ENCODE measurements at regions not wholly inside any gene's neighbourhood (a gene's known extent, or its start where the extent isn't known, plus 50 kb on each side); places are given as distances from the start of the nearest gene placed in this dataset.
A peak's percentile ranks its signal among the peaks of the same experiment; 100 is the strongest.
"Not testable (repeated sequence)": the region's sequence is repeated elsewhere in the genome, so short reads cannot be mapped to it uniquely, and the experiment has no call there.

- H3K27ac ChIP-seq (ENCODE audit: low read length): no peak overlapping the region
- H3K36me3 ChIP-seq (ENCODE audit: control insufficient read depth, insufficient read depth, low read length): no peaks in the 10 kb centered on the region
- H3K9me3 ChIP-seq (ENCODE audit: control insufficient read depth, insufficient read depth, low read length): no peaks in the 10 kb centered on the region
- peaks cover 2% of the 10 kb centered on the region; the same call in 1 of the 2 replicates for H3K4me1 ChIP-seq (ENCODE audit: control insufficient read depth, insufficient read depth, low read length)
- H3K27me3 ChIP-seq (ENCODE audit: control insufficient read depth, insufficient read depth, low read length): no peaks in the 10 kb centered on the region
- DNase-seq (ENCODE audit: low read depth, low spot score): no peak
- H3K4me3 ChIP-seq (ENCODE audit: low read length): no peak overlapping the region
Observed at GRCh38 chr7:112669306-112669705, 120.9 kb downstream of the TMEM168 start.

DNA sequence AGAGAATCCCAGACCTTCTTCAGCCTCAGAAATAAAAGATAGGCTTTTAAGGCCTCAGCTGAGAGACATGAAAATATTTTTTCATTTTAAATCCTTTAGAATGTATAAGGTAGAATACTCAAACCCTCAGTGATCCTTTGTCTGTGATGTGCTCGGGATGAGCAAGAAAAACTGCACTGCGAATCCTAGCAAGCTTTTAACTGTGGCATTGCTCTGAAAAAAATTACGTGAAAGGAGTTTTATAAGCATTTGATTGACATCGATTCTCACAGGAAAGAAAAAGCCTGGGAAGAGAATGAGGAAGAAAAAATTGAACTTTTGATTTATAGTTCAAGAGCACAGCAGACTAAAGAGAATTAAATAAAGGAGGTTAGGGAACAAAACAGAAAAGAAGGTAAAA lies 120.0 kb downstream of the TMEM168 start:
- no peak overlapping the region for H3K27ac ChIP-seq (ENCODE audit: low read length)
- no CpG with 5 or more reads among the region's 4 CpGs for WGBS (ENCODE audit: insufficient coverage, insufficient read length)
- H3K36me3 ChIP-seq (ENCODE audit: control insufficient read depth, insufficient read depth, low read length): no peaks in the 10 kb centered on the region
- no peak overlapping the region for H3K4me3 ChIP-seq (ENCODE audit: low read length)
- H3K27me3 ChIP-seq (ENCODE audit: control insufficient read depth, insufficient read depth, low read length): no peaks in the 10 kb centered on the region
- DNase-seq (ENCODE audit: low read depth, low spot score): no peak
- peaks cover 2% of the 10 kb centered on the region; the same call in 1 of the 2 replicates for H3K4me1 ChIP-seq (ENCODE audit: control insufficient read depth, insufficient read depth, low read length)
- no peaks in the 10 kb centered on the region for H3K9me3 ChIP-seq (ENCODE audit: control insufficient read depth, insufficient read depth, low read length)

DNA sequence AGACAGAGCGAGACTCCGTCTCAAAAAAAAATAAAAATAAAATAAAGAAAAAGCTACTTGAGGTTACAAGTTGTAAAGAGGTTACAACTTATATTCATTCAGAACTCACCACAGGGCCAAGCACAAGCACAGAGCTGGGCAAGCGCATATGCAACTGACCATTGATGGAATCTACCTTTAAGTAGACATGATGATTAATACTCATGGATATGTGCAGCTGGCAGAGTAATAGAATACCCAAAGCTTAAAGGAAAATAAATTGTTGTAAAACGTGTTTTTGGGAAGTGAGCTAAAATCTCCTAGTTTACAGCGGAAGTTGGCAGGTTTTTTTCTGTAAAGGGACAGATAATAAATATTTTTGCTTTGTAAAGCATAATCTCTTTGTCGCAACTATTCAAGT lies 111.6 kb downstream of the TMEM168 start:
- Histone ChIP-seq H3K4me3 (ENCODE audit: low read length) (no peak overlapping the region), H3K9me3 (ENCODE audit: control insufficient read depth, insufficient read depth, low read length) (no peaks in the 10 kb centered on the region), H3K27ac (ENCODE audit: low read length) (no peak overlapping the region), H3K27me3 (ENCODE audit: control insufficient read depth, insufficient read depth, low read length) (no peaks in the 10 kb centered on the region), H3K4me1 (ENCODE audit: control insufficient read depth, insufficient read depth, low read length) (peaks cover 3% of the 10 kb centered on the region; the same call in 1 of the 2 replicates), H3K36me3 (ENCODE audit: control insufficient read depth, insufficient read depth, low read length) (no peaks in the 10 kb centered on the region)
- WGBS (ENCODE audit: insufficient coverage, insufficient read length): 100% methylated on average over 2 of the region's 6 CpGs
- no peak for DNase-seq (ENCODE audit: low read depth, low spot score)

DNA sequence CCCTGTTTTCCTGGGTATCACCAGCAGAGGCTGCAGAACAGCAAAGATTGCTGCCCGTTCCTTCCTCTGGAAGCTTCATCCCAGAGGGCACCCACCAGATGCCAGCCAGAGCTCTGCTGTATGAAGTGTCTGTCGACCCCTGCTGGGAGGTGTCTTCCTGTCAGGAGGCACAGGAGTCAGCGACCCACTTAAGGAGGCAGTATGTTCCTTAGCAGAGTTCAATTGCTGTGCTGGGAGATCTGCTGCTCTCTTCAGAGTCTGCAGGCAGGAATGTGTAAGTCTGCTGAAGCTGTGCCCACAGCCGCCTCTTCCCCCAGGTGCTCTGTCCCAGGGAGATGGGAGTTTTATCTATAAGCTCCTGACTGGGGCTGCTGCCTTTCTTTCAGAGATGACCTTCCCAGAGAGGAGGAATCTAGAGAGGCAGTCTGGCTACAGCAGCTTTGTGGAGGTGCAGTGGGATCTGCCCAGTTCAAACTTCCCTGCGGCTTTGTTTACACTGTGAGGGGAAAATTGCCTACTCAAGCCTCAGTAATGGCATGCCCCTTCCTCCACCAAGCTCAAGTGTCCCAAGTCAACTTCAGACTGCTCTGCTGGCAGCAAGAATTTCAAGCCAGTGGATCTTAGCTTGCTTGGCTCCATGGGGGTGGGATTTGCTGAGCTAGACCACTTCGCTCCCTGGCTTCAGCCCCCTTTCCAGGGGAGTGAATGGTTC lies 100.6 kb downstream of the TMEM168 start:
- not testable (repeated sequence) for H3K4me1 ChIP-seq (ENCODE audit: control insufficient read depth, insufficient read depth, low read length); H3K4me3 ChIP-seq (ENCODE audit: low read length); H3K27ac ChIP-seq (ENCODE audit: low read length); DNase-seq (ENCODE audit: low read depth, low spot score); H3K27me3 ChIP-seq (ENCODE audit: control insufficient read depth, insufficient read depth, low read length); H3K9me3 ChIP-seq (ENCODE audit: control insufficient read depth, insufficient read depth, low read length); H3K36me3 ChIP-seq (ENCODE audit: control insufficient read depth, insufficient read depth, low read length)
- no CpG with 5 or more reads among the region's 6 CpGs for WGBS (ENCODE audit: insufficient coverage, insufficient read length)

GRCh38 chr7:112692333-112692732 lies 97.9 kb downstream of the TMEM168 start:
- Histone ChIP-seq H3K27me3 (ENCODE audit: control insufficient read depth, insufficient read depth, low read length) (no peaks in the 10 kb centered on the region), H3K27ac (ENCODE audit: low read length) (no peak overlapping the region), H3K4me1 (ENCODE audit: control insufficient read depth, insufficient read depth, low read length) (no peaks in the 10 kb centered on the region), H3K4me3 (ENCODE audit: low read length) (no peak overlapping the region), H3K9me3 (ENCODE audit: control insufficient read depth, insufficient read depth, low read length) (no peaks in the 10 kb centered on the region), H3K36me3 (ENCODE audit: control insufficient read depth, insufficient read depth, low read length) (no peaks in the 10 kb centered on the region)
- WGBS (ENCODE audit: insufficient coverage, insufficient read length): no CpG with 5 or more reads among the region's 2 CpGs
- DNase-seq (ENCODE audit: low read depth, low spot score): no peak

DNA sequence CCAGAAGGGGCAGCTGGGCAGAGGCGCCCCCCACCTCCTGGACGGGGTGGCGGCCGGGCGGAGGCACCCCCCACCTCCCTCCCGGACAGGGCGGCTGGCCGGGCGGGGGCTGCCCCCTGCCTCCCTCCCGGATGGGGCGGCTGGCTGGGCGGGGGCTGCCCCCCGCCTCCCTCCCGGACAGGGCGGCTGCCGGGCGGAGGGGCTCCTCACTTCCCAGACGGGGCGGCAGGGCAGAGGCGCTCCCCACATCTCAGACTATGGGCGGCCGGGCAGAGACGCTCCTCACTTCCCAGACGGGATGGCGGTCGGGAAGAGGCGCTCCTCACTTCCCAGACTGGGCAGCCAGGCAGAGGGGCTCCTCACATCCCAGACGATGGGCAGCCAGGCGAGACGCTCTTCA lies 93.0 kb downstream of the TMEM168 start:
- H3K4me1 ChIP-seq (ENCODE audit: control insufficient read depth, insufficient read depth, low read length); DNase-seq (ENCODE audit: low read depth, low spot score); H3K27me3 ChIP-seq (ENCODE audit: control insufficient read depth, insufficient read depth, low read length); H3K4me3 ChIP-seq (ENCODE audit: low read length); H3K27ac ChIP-seq (ENCODE audit: low read length); H3K9me3 ChIP-seq (ENCODE audit: control insufficient read depth, insufficient read depth, low read length); H3K36me3 ChIP-seq (ENCODE audit: control insufficient read depth, insufficient read depth, low read length): not testable (repeated sequence)
- WGBS (ENCODE audit: insufficient coverage, insufficient read length): no CpG with 5 or more reads among the region's 30 CpGs

- Histone ChIP-seq H3K4me3 (ENCODE audit: low read length) (no peak overlapping the region), H3K9me3 (ENCODE audit: control insufficient read depth, insufficient read depth, low read length) (no peaks in the 10 kb centered on the region), H3K27me3 (ENCODE audit: control insufficient read depth, insufficient read depth, low read length) (no peaks in the 10 kb centered on the region), H3K27ac (ENCODE audit: low read length) (no peak overlapping the region), H3K4me1 (ENCODE audit: control insufficient read depth, insufficient read depth, low read length) (no peaks in the 10 kb centered on the region), H3K36me3 (ENCODE audit: control insufficient read depth, insufficient read depth, low read length) (no peaks in the 10 kb centered on the region)
- no CpG with 5 or more reads among the region's 4 CpGs for WGBS (ENCODE audit: insufficient coverage, insufficient read length)
- no peak for DNase-seq (ENCODE audit: low read depth, low spot score)
Observed at GRCh38 chr7:112699725-112700513, 90.3 kb downstream of the TMEM168 start.

- Histone ChIP-seq H3K4me1 (ENCODE audit: control insufficient read depth, insufficient read depth, low read length) (no peaks in the 10 kb centered on the region), H3K36me3 (ENCODE audit: control insufficient read depth, insufficient read depth, low read length) (no peaks in the 10 kb centered on the region), H3K9me3 (ENCODE audit: control insufficient read depth, insufficient read depth, low read length) (no peaks in the 10 kb centered on the region), H3K4me3 (ENCODE audit: low read length) (no peak overlapping the region), H3K27ac (ENCODE audit: low read length) (no peak overlapping the region), H3K27me3 (ENCODE audit: control insufficient read depth, insufficient read depth, low read length) (no peaks in the 10 kb centered on the region)
- no peak for DNase-seq (ENCODE audit: low read depth, low spot score)
- no CpG with 5 or more reads among the region's 3 CpGs for WGBS (ENCODE audit: insufficient coverage, insufficient read length)
Observed at GRCh38 chr7:112701456-112701855, 88.7 kb downstream of the TMEM168 start.

DNA sequence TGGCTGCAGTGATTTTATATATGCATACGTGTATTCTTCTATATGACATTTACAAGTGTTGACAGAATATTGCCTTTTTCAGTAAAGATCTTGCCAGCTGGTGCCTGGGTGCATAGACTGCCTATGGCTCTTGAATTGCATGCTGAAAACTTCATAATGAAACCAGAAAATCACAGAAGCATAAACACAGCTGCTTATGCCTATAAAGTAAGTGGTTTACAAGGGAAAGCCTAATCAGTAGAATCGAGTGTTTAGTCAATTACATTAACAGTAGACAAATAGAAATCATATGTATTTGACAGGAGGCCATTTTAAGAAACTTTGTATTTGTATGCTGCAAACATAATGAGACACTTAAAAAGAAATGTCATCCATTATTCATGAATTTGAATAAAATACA lies 82.5 kb downstream of the TMEM168 start:
- Histone ChIP-seq H3K27ac (ENCODE audit: low read length) (no peak overlapping the region), H3K9me3 (ENCODE audit: control insufficient read depth, insufficient read depth, low read length) (no peaks in the 10 kb centered on the region), H3K36me3 (ENCODE audit: control insufficient read depth, insufficient read depth, low read length) (no peaks in the 10 kb centered on the region), H3K4me3 (ENCODE audit: low read length) (no peak overlapping the region), H3K27me3 (ENCODE audit: control insufficient read depth, insufficient read depth, low read length) (no peaks in the 10 kb centered on the region), H3K4me1 (ENCODE audit: control insufficient read depth, insufficient read depth, low read length) (0 out of 2 replicates have a peak, but pooled peaks cover 1% of the 10 kb centered on the region)
- no peak for DNase-seq (ENCODE audit: low read depth, low spot score)
- no CpG with 5 or more reads among the region's 2 CpGs for WGBS (ENCODE audit: insufficient coverage, insufficient read length)

GRCh38 chr7:112708236-112708635 lies 82.0 kb downstream of the TMEM168 start:
- Histone ChIP-seq H3K27ac (ENCODE audit: low read length) (no peak overlapping the region), H3K4me3 (ENCODE audit: low read length) (no peak overlapping the region), H3K36me3 (ENCODE audit: control insufficient read depth, insufficient read depth, low read length) (no peaks in the 10 kb centered on the region), H3K4me1 (ENCODE audit: control insufficient read depth, insufficient read depth, low read length) (0 out of 2 replicates have a peak, but pooled peaks cover 1% of the 10 kb centered on the region), H3K27me3 (ENCODE audit: control insufficient read depth, insufficient read depth, low read length) (no peaks in the 10 kb centered on the region), H3K9me3 (ENCODE audit: control insufficient read depth, insufficient read depth, low read length) (no peaks in the 10 kb centered on the region)
- WGBS (ENCODE audit: insufficient coverage, insufficient read length): no CpG with 5 or more reads among the region's 1 CpG
- peak; percentile 5 for DNase-seq (ENCODE audit: low read depth, low spot score)
